NT2/D1 (cell line): ENCODE measurements at regions not wholly inside any gene's neighbourhood (a gene's known extent, or its start where the extent isn't known, plus 50 kb on each side); places are given as distances from the start of the nearest gene placed in this dataset.

ENCODE experiments used
- DNase-seq: peaks from one replicate; pipeline ENCODE4 v3.0.0-alpha.2; 2011; ENCODE audit warnings: low read depth, low spot score
- H3K27me3 ChIP-seq: 2 replicates; pipeline ENCODE4 v1.6.0; 2011; ENCODE audit warnings: mild to moderate bottlenecking; ENCODE audit not compliant: insufficient read length, insufficient read depth
- H3K36me3 ChIP-seq: 2 replicates; pipeline ENCODE4 v1.6.1; 2011; ENCODE audit warnings: mild to moderate bottlenecking, low read length, mixed read lengths; ENCODE audit not compliant: insufficient read depth, insufficient read length
- H3K4me1 ChIP-seq: 2 replicates; pipeline ENCODE4 v1.5.1; 2011; ENCODE audit not compliant: insufficient read depth, insufficient read length
- H3K4me3 ChIP-seq: 2 replicates; pipeline ENCODE4 v1.5.1; 2011; ENCODE audit warnings: low read depth; ENCODE audit not compliant: insufficient read length
- H3K9ac ChIP-seq: 2 replicates; pipeline ENCODE4 v1.6.0; 2011; ENCODE audit warnings: low read depth; ENCODE audit not compliant: insufficient read length
- H3K9me3 ChIP-seq: 2 replicates; pipeline ENCODE4 v1.5.1; 2011; ENCODE audit warnings: mild to moderate bottlenecking, low read length; ENCODE audit not compliant: insufficient read depth
- SUZ12 ChIP-seq: IDR thresholded peaks from 2 replicates; pipeline ENCODE4 v1.6.1; 2011; ENCODE audit not compliant: insufficient read length, insufficient read depth; ENCODE audit errors: extremely low read depth
- YY1 ChIP-seq: IDR thresholded peaks from 2 replicates; pipeline ENCODE4 v1.6.1; 2011; ENCODE audit not compliant: insufficient read length, insufficient read depth
- ZNF274 ChIP-seq: IDR thresholded peaks from 2 replicates; pipeline ENCODE4 v1.6.1; 2011; ENCODE audit warnings: mild to moderate bottlenecking, low read depth, low read length

GRCh38 chr11:95567685-95568084, 221.9 kb downstream of the FAM76B start:
- TF ChIP-seq SUZ12: no peak
- no peak for TF ChIP-seq ZNF274
- no peak for TF ChIP-seq YY1
- H3K9me3 ChIP-seq: peaks cover 19% of the 10 kb centered on the region
- H3K36me3 ChIP-seq: no peaks in the 10 kb centered on the region
- no peaks in the 10 kb centered on the region for H3K27me3 ChIP-seq
- H3K9ac ChIP-seq: no peak overlapping the region
- H3K4me1 ChIP-seq: no peaks in the 10 kb centered on the region
- H3K4me3 ChIP-seq: no peak overlapping the region
- no peak for DNase-seq

- Histone ChIP-seq H3K36me3 (no peaks in the 10 kb centered on the region), H3K4me3 (no peak overlapping the region), H3K9ac (no peak overlapping the region), H3K9me3 (peaks cover 19% of the 10 kb centered on the region), H3K4me1 (no peaks in the 10 kb centered on the region), H3K27me3 (no peaks in the 10 kb centered on the region)
- no peak for DNase-seq
- TF ChIP-seq ZNF274 (no peak), SUZ12 (no peak), YY1 (no peak)
Observed at GRCh38 chr11:95566211-95566610, 223.4 kb downstream of the FAM76B start.

DNA sequence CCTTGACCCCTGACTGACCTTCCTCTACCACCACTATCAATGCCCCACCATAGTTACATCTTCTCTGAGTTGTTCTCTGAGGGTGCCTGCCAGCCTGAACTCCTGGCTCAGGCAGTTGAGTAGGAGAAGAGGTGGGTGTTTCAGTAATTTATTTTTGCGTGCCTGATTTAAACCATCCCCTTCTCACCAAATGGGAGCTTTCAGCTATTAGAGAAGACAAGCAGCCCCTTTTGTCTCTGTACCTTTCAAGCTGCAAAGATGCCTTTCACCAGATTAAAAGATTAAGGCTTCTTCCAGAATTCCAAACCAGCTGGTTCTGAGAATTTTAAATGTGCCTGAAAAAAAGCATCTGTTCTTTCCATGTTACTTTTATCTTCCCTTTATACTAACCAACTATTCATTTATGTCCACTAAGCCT, 223.8 kb downstream of the FAM76B start:
- H3K9ac ChIP-seq: no peak overlapping the region
- DNase-seq: no peak
- no peak overlapping the region for H3K4me3 ChIP-seq
- H3K4me1 ChIP-seq: no peaks in the 10 kb centered on the region
- H3K27me3 ChIP-seq: no peaks in the 10 kb centered on the region
- peaks cover 19% of the 10 kb centered on the region for H3K9me3 ChIP-seq
- no peaks in the 10 kb centered on the region for H3K36me3 ChIP-seq
- TF ChIP-seq ZNF274 (no peak), SUZ12 (no peak), YY1 (no peak)

DNA sequence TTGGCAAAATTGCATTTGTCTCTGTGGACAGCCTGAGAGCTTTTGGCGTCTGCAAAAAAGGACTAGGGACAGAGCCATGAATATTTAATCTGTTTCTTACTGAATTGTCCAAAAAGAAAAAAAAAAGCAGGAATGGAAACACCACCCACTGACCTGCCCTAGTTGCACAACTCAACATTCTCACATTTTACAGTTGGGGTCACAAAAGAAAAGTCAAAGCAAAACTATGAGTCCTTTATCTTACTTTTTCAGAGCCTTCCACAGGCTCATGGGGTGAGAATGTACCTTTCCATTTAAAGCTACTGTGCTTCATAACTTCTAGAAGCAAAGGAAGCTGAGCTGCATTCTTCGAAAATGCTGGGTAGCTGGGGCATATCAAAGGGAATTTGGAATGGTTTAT, 225.7 kb downstream of the FAM76B start:
- H3K27me3 ChIP-seq: no peaks in the 10 kb centered on the region
- no peaks in the 10 kb centered on the region for H3K4me1 ChIP-seq
- TF ChIP-seq YY1 (no peak), SUZ12 (no peak), ZNF274 (no peak)
- no peaks in the 10 kb centered on the region for H3K36me3 ChIP-seq
- no peak overlapping the region for H3K4me3 ChIP-seq
- DNase-seq: no peak
- H3K9ac ChIP-seq: no peak overlapping the region
- peaks cover 7% of the 10 kb centered on the region for H3K9me3 ChIP-seq

GRCh38 chr11:95563173-95563572, 226.4 kb downstream of the FAM76B start:
- H3K9ac ChIP-seq: no peak overlapping the region
- TF ChIP-seq ZNF274 (no peak), SUZ12 (no peak), YY1 (no peak)

DNA sequence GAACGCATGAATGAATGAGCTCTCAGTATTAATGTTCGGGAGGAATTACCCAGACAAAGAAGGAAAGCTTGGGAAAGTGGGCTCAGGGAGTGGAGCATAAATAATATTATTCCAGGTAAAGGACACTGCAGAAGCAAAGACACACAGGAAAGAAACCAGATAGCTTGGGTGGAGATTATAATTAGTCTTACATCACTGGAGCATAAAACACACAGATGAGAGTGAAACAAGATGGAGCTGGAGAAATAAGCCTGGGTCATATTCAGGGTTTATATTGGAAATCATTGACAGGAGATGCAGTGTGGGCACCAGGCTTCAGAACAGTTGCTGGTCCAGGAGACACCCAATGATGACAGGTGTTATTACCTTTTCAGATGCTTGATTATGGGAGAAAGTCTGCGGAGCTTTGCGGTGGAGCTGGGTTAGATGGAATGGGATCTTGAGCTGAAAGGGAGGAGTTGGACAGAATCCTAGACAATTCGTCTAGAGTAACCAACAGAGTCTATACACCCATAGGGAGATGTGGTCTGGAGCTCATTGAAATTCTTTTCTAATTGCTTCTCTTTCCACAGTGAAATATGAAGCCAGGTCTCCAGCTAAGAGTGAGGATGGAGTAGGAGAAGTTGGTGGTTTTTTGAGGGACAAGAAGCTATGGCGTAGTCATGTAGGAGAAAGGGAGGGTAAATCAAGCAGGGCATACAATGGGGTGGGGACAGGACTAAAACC, 227.2 kb downstream of the FAM76B start:
- DNase-seq: no peak
- TF ChIP-seq ZNF274: no peak
- TF ChIP-seq YY1: no peak
- TF ChIP-seq SUZ12: no peak
- Histone ChIP-seq H3K9ac (no peak overlapping the region), H3K9me3 (no peaks in the 10 kb centered on the region), H3K36me3 (no peaks in the 10 kb centered on the region), H3K27me3 (no peaks in the 10 kb centered on the region), H3K4me3 (no peak overlapping the region), H3K4me1 (no peaks in the 10 kb centered on the region)

More at GRCh38 chr11:95563173-95563572, 226.4 kb downstream of the FAM76B start:
- Histone ChIP-seq H3K9me3 (peaks cover 7% of the 10 kb centered on the region; the same call in 1 of the 2 replicates), H3K27me3 (no peaks in the 10 kb centered on the region), H3K4me3 (no peak overlapping the region), H3K4me1 (no peaks in the 10 kb centered on the region), H3K36me3 (no peaks in the 10 kb centered on the region)
- DNase-seq: no peak

- no peak for DNase-seq
- Histone ChIP-seq H3K36me3 (no peaks in the 10 kb centered on the region), H3K27me3 (no peaks in the 10 kb centered on the region), H3K4me3 (no peak overlapping the region), H3K4me1 (no peaks in the 10 kb centered on the region), H3K9me3 (no peaks in the 10 kb centered on the region), H3K9ac (no peak overlapping the region)
- no peak for TF ChIP-seq ZNF274
- TF ChIP-seq SUZ12: no peak
- no peak for TF ChIP-seq YY1
Observed at GRCh38 chr11:95559899-95560298, 229.7 kb downstream of the FAM76B start.

- no peak overlapping the region for H3K9ac ChIP-seq
- no peaks in the 10 kb centered on the region for H3K4me1 ChIP-seq
- no peak for TF ChIP-seq YY1
- H3K9me3 ChIP-seq: no peaks in the 10 kb centered on the region
- no peaks in the 10 kb centered on the region for H3K27me3 ChIP-seq
- no peak for DNase-seq
- no peak overlapping the region for H3K4me3 ChIP-seq
- H3K36me3 ChIP-seq: no peaks in the 10 kb centered on the region
Observed at GRCh38 chr11:95557376-95557775, 232.2 kb downstream of the FAM76B start.
